MV-4-11 (cell line): ENCODE measurements at regions not wholly inside any gene's neighbourhood (a gene's known extent, or its start where the extent isn't known, plus 50 kb on each side); places are given as distances from the start of the nearest gene placed in this dataset.

Source experiments
- DNase-seq: peaks from one replicate; lab custom pipeline; 2025; lab: John Stamatoyannopoulos, UW

- DNase-seq, result no peak
Measured at GRCh38 chr18:32621034-32621433, 150.4 kb upstream of the GAREM1 start.

GRCh38 chr18:32618546-32618945, 147.9 kb upstream of the GAREM1 start:
- DNase-seq, result no peak

GRCh38 chr18:32613821-32614220, 143.1 kb upstream of the GAREM1 start:
- no peak for DNase-seq

- no peak for DNase-seq
Measured at GRCh38 chr18:32612651-32613050, 142.0 kb upstream of the GAREM1 start.

- DNase-seq, result no peak
Measured at GRCh38 chr18:32610176-32610575, 139.5 kb upstream of the GAREM1 start.

GRCh38 chr18:32607816-32608215, 137.1 kb upstream of the GAREM1 start:
- DNase-seq, result no peak

- no peak for DNase-seq
Measured at GRCh38 chr18:32598144-32598543, 127.5 kb upstream of the GAREM1 start.

GRCh38 chr18:32596501-32596900, 125.8 kb upstream of the GAREM1 start:
- no peak for DNase-seq

- DNase-seq, result no peak
Measured at GRCh38 chr18:32595832-32596231, 125.2 kb upstream of the GAREM1 start.

GRCh38 chr18:32588191-32588590, 117.5 kb upstream of the GAREM1 start:
- DNase-seq, result no peak

GRCh38 chr18:32583431-32583830, 112.7 kb upstream of the GAREM1 start:
- DNase-seq, result no peak

- no peak for DNase-seq
Measured at GRCh38 chr18:32582455-32582854, 111.8 kb upstream of the GAREM1 start.

GRCh38 chr18:32577561-32577960, 106.9 kb upstream of the GAREM1 start:
- no peak for DNase-seq

- DNase-seq, result no peak
Measured at GRCh38 chr18:32576296-32576916, 105.7 kb upstream of the GAREM1 start.

- DNase-seq, result no peak
Measured at GRCh38 chr18:32566960-32567359, 96.3 kb upstream of the GAREM1 start.

GRCh38 chr18:32553640-32554365, 83.1 kb upstream of the GAREM1 start:
- no peak for DNase-seq

GRCh38 chr18:32553174-32553573, 82.5 kb upstream of the GAREM1 start:
- no peak for DNase-seq

- DNase-seq, result peak; percentile 30
Measured at GRCh38 chr18:32552421-32553030, 81.8 kb upstream of the GAREM1 start.

GRCh38 chr18:32550963-32551362, 80.3 kb upstream of the GAREM1 start:
- no peak for DNase-seq

GRCh38 chr18:32549248-32550110, 78.8 kb upstream of the GAREM1 start:
- DNase-seq, result peak; percentile 25

GRCh38 chr18:32548688-32549087, 78.0 kb upstream of the GAREM1 start:
- DNase-seq, result no peak

- DNase-seq, result no peak
Measured at GRCh38 chr18:32545631-32546030, 74.9 kb upstream of the GAREM1 start.
